HuH-7.5 (cell line): ENCODE measurements at regions not wholly inside any gene's neighbourhood (a gene's known extent, or its start where the extent isn't known, plus 50 kb on each side); places are given as distances from the start of the nearest gene placed in this dataset.
"Not testable (repeated sequence)": the region's sequence is repeated elsewhere in the genome, so short reads cannot be mapped to it uniquely, and the experiment has no call there.

Experiments
- DNase-seq: peaks from one replicate; pipeline ENCODE4 v3.0.0; 2011; ENCODE audit warnings: low spot score

DNA sequence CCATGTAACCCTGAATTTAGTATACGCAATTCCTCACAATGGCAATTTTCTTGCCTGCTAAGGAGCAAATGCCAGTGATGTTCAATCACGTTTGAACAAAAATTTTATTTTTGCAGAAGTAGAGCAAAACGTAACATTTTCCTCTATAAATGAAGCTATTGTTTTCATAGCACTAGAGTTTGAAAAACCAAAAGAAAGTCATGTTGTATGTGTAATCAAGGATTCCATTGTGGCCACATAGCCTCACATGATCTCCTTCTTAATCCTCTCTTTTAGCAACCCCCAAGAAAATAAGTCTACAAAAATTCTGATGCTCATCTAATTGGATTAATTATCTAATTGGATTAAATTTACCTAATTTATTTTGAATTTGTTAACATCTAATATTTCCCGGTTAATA lies 1217.4 kb upstream of the FLRT2 start:
- no peak for DNase-seq

- DNase-seq = no peak
These were observed 1206.5 kb upstream of the FLRT2 start for GRCh38 chr14:84323450-84323849.

DNA sequence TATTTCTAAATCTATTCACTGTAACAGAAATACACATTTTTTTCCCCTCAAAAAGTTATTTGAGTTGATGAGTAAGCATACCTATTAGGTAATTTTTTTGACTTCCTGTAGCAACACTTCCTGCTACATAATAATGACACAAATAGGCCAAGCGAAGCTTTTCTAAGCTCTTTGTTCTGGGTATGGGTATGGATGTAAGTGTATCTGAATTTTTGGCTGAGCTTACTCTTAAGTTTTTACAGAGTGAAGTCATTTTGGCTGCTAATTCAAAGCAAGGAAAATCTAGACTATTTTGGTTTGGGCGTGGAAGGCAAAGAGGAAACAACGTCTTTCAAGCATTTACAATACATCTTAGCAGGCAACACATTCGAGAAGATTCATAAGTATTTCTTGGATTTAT lies 1206.0 kb upstream of the FLRT2 start:
- DNase-seq = no peak

DNA sequence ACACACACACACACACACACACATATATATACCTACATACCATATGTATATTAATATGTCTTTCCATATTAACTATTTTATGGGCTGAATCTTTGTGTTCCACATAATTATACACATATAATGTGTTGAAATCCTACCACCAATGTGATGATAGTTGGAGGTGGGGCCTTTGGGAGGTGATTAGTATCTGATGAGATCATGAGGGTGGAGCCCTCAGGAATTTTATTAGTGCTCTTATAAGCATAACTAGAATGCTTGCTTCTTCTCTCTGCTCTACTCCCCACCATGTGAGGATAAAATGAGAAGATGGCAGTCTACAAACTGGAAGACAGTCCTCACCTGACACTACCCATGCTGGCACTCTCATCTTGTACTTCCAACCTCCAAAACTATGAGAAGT lies 1193.5 kb upstream of the FLRT2 start:
- no peak for DNase-seq

GRCh38 chr14:84340938-84341337 lies 1189.0 kb upstream of the FLRT2 start:
- no peak for DNase-seq

DNA sequence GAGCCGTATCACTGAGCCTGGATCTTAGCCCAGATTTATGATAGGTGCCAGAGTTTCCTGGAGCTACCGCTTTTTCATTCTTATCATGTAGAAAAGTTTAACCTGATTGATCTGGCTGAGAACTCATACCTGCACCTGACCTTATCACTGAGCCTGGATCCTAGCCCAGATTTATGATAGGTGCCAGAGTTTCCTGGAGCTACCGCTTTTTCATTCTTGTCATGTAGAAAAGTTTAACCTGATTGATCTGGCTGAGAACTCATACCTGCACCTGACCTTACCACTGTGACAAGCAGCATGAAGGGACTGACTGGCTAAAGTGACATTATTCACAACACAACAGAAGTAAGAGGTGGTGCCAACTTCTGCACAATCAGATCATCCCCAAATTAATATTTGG lies 1188.1 kb upstream of the FLRT2 start:
- DNase-seq = not testable (repeated sequence)

- DNase-seq = no peak
These were observed 1186.3 kb upstream of the FLRT2 start for GRCh38 chr14:84343656-84344055.

- DNase-seq = no peak
These were observed 1178.3 kb upstream of the FLRT2 start for GRCh38 chr14:84351646-84352045.

DNA sequence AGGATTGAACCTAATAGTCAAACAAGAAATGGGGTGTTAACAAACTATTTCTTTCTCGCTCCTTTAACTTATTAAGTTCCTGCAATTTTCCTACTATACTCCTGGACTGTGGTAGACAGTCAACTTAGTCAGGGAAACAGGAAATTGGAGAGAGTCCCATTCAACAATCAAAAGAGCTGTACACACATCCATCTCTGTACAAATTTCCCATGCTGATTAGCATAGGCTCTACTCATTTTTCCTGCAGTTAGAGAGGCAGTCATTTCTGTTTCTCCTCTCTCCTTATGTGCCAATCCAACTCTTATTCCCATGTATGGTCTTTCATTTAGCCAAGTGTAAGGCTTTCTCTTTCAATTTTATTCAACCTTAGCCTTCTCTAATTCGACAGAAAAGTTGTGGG lies 1168.5 kb upstream of the FLRT2 start:
- no peak for DNase-seq

GRCh38 chr14:84375235-84375634 lies 1154.7 kb upstream of the FLRT2 start:
- DNase-seq = no peak

GRCh38 chr14:84390010-84390409 lies 1139.9 kb upstream of the FLRT2 start:
- DNase-seq = no peak

GRCh38 chr14:84397631-84398030 lies 1132.3 kb upstream of the FLRT2 start:
- DNase-seq = no peak

DNA sequence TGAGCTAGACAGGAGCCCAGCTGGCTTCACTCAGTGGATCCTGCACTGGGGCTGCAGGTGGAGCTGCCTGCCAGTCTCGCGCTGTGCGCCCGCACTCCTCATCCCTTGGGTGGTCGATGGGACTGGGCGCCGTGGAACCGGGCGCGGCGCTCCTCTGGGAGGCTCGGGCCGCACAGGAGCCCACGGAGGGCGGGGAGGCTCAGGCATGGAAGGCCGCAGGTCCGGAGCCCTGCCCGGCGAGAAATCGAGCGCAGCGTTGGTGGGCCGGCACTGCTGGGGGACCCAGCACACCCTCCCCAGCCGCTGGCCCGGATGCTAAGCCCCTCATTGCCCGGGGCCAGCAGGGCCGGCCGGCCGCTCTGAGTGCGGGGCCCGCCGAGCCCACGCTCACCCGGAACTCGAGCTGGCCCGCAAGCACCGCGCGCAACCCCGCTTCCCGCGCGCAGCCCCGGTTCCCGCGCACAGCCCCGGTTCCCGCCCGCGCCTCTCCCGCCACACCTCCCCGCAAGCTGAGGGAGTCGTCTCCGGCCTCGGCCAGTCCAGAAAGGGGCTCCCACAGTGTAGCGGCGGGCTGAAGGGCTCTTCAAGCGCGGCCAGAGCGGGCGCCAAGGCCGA lies 1130.5 kb upstream of the FLRT2 start:
- DNase-seq = no peak

DNA sequence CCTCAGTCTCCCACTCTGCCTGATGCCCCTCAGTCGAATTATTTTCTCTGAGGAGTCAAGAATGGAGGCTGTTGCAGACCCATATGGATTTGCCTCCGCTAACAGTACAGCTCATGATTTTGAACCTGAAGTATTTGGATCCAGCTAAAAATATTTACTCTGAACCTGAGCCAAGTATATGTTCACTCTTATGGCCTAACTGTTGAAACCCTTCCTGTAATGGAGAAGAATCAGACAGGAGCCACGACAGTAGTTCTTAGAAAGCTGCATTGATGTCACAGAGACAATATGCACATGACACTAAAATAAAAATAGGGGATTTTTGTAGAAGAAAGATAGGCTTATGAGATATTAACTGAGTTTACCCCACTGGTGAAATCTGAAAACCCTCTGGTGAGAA lies 1128.3 kb upstream of the FLRT2 start:
- no peak for DNase-seq

GRCh38 chr14:84403585-84403984 lies 1126.4 kb upstream of the FLRT2 start:
- DNase-seq = no peak

- DNase-seq = no peak
These were observed 1125.7 kb upstream of the FLRT2 start for GRCh38 chr14:84404246-84404645.

- DNase-seq = no peak
These were observed 1120.5 kb upstream of the FLRT2 start for GRCh38 chr14:84409435-84409834.

- DNase-seq = no peak
These were observed 1119.6 kb upstream of the FLRT2 start for GRCh38 chr14:84410344-84410743.

DNA sequence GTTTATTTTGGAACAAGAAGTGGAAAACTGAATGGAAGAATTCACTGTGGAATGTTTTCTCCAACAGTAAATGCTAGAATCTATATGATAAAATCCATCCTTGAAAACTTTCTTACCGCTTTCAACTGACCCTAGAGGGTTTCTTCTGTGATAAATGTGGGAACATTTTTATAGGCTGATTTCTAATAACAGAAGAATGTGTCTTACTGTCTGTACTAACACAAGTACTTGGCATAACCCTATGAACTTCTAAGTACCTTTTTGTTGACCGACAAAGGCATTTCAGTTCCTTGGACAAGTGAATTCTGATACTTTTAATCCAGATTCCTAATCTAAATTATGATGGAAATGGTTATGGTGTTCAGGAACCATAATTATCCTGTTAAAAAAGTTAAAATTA lies 1109.7 kb upstream of the FLRT2 start:
- DNase-seq = no peak

- DNase-seq = no peak
These were observed 1108.3 kb upstream of the FLRT2 start for GRCh38 chr14:84421621-84422020.

- no peak for DNase-seq
These were observed 1104.0 kb upstream of the FLRT2 start for GRCh38 chr14:84425968-84426367.

- no peak for DNase-seq
These were observed 1097.3 kb upstream of the FLRT2 start for GRCh38 chr14:84432676-84433075.

GRCh38 chr14:84433961-84434360 lies 1096.0 kb upstream of the FLRT2 start:
- no peak for DNase-seq

DNA sequence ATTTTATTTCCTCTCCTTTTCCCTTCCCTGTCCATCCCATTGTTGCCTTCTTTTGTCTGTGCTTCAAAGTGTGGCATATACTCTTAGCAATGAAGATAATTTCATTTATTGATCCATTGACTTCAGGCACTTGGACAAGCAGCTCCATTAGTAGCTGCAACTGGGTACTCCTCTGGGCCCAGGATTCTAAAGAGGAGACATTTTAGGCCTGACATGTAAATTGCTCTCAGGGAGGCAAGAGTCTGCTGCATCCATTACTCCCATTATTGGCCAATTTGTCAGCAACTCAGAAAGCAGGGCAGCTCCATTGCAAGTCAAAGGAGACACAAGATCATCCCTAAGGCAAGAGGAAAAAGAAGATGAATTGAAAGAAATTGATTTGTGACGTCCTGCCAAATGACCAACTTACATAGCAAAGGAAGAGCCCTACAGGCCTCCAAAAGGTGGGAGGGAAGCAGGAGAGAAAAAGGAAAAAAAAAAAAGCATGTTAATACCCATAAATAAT lies 1094.1 kb upstream of the FLRT2 start:
- no peak for DNase-seq

DNA sequence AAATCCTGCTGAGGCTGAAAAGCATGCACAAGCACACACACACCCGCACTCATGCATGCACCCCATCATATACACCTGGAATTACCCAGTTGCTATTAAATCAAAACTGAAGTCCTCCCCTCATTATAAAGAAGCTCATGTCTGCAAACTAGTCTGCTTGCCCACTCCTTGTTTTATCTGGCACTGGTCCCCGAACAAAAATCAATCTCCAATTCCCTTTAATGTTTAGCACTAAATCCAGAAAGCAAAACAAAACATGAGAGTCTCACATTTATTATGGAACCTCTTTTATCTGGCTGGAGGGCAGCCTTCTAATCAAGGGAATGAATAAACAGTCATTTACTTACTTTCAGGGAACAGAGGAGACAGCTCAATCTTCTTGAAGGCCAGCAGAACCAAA lies 1093.4 kb upstream of the FLRT2 start:
- no peak for DNase-seq
